ENCODE measurements at regions not wholly inside any gene's neighbourhood (a gene's known extent, or its start where the extent isn't known, plus 50 kb on each side); places are given as distances from the start of the nearest gene placed in this dataset.

- TF ChIP-seq ZNF724P (CRISPR knock-in tag; IDR thresholded peaks at IDR 0.05; ENCODE audit: borderline replicate concordance) (no peak), ZNF235 (CRISPR knock-in tag; IDR thresholded peaks at IDR 0.05; ENCODE audit: borderline replicate concordance) (no peak), KMT2B (CRISPR knock-in tag; IDR thresholded peaks at IDR 0.05) (no peak), ETV6 (CRISPR knock-in tag; conservative IDR thresholded peaks at IDR 0.05) (no peak), ZNF546 (CRISPR knock-in tag; conservative IDR thresholded peaks at IDR 0.05) (no peak), ZNF260 (CRISPR knock-in tag; IDR thresholded peaks at IDR 0.05; ENCODE audit: borderline replicate concordance, low read depth) (no peak), IRF1 (CRISPR knock-in tag; IDR thresholded peaks at IDR 0.05; ENCODE audit: low read depth) (no peak), CTCF (CRISPR knock-in tag; IDR thresholded peaks at IDR 0.05) (no peak), RXRA (CRISPR knock-in tag; IDR thresholded peaks at IDR 0.05) (no peak)
Observed at GRCh38 chr9:95684516-95684915, 167.7 kb upstream of the PTCH1 start.

Measured in HepG2 (cell line).